Fibroblast of pulmonary artery (primary cell): ENCODE measurements at regions not wholly inside any gene's neighbourhood (a gene's known extent, or its start where the extent isn't known, plus 50 kb on each side); places are given as distances from the start of the nearest gene placed in this dataset.

Experiments used
- DNase-seq: peaks from one replicate; pipeline ENCODE4 v3.0.0-alpha.2; 2010; ENCODE audit warnings: low read depth
- H3K4me3 ChIP-seq: replicated peaks from 2 replicates; pipeline ENCODE4 v1.5.1; 2011; ENCODE audit warnings: low read depth, mild to moderate bottlenecking, control low read depth, low read length, moderate library complexity
- TF ChIP-seq, protein P1 (sequence below): IDR thresholded peaks from 2 replicates; pipeline ENCODE4 v1.5.1; 2011; ENCODE audit warnings: mild to moderate bottlenecking, control low read depth, low read length, inconsistent platforms; ENCODE audit errors: missing control alignments

DNA sequence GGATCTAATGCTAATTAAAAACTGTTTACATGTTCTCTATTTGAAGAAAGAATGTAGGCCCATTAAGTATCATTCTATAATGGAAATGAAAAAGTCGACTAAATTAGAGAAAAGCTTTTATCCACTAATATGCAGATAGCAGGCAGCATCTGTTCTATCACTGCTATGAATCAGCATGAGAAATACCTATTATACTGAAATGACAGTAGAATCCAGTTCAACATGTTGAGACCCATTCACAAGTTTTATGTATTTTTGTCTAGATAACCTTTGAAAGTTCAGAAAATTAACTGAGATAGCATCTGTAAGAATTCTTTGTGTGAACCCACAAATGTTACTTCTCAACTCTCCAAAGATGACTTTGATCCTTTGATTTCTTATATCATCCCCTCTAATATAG is 1254.4 kb upstream of the ADGRL3 start:
- TF ChIP-seq, protein P1, sequence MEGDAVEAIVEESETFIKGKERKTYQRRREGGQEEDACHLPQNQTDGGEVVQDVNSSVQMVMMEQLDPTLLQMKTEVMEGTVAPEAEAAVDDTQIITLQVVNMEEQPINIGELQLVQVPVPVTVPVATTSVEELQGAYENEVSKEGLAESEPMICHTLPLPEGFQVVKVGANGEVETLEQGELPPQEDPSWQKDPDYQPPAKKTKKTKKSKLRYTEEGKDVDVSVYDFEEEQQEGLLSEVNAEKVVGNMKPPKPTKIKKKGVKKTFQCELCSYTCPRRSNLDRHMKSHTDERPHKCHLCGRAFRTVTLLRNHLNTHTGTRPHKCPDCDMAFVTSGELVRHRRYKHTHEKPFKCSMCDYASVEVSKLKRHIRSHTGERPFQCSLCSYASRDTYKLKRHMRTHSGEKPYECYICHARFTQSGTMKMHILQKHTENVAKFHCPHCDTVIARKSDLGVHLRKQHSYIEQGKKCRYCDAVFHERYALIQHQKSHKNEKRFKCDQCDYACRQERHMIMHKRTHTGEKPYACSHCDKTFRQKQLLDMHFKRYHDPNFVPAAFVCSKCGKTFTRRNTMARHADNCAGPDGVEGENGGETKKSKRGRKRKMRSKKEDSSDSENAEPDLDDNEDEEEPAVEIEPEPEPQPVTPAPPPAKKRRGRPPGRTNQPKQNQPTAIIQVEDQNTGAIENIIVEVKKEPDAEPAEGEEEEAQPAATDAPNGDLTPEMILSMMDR = no peak
- DNase-seq = no peak
- H3K4me3 ChIP-seq = no peak overlapping the region

DNA sequence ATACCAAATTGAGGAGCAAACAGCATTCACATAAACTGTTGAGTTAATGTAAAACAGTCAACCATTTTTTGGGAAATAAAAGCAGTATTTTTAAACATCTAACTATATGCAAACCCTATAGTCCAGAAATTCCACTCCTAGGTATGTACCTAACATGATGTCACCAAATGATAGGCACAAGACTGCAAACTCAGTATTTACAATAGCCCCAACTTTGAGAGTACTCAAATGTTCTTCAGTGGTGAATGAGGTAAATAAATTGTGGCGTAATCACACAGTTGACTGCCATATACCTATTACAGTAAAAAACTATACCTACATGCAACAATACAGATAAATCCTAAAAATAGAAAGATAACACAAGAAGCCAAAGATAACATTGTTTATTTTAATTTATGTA is 1243.8 kb upstream of the ADGRL3 start:
- no peak overlapping the region for H3K4me3 ChIP-seq
- TF ChIP-seq, protein P1 = no peak
- DNase-seq = no peak

DNA sequence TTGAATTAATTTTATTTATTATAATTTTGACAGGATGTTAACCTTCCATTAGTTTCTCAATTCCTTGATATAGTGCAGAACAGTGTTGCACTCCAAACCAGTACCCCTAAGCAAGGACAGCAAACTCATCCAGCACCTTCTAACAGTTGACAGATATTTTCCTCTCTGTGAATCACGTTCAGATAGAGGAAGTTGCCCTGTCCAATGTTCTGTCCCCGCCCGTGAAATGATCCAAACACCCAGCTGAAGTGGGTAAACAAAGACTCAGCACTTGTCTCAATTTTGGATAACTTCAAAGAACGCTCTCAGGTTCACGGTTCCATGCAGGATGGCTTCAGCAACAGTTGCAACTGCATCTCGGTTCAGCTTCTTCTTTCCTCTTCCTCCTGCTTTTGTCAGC is 1240.0 kb upstream of the ADGRL3 start:
- DNase-seq = no peak
- TF ChIP-seq, protein P1 = no peak
- H3K4me3 ChIP-seq = no peak overlapping the region

DNA sequence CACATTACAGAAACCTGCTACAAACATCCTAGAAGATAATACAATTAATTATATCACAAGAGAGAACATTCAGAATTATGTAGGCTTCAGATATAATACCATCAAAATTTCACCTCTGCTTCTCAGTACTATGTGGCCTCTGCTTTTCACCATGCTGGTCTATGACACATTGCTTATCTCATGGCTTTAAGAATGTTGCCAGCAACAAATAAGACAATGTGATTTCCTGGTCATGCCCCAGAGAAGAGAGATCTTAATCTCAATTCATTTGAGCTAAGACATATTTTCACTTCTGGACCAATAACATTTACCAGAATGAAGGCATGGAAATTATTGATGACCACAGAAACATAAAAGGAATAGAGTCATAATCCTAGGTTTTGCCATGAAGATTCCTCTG is 1233.4 kb upstream of the ADGRL3 start:
- H3K4me3 ChIP-seq = no peak overlapping the region
- TF ChIP-seq, protein P1 = no peak
- no peak for DNase-seq

DNA sequence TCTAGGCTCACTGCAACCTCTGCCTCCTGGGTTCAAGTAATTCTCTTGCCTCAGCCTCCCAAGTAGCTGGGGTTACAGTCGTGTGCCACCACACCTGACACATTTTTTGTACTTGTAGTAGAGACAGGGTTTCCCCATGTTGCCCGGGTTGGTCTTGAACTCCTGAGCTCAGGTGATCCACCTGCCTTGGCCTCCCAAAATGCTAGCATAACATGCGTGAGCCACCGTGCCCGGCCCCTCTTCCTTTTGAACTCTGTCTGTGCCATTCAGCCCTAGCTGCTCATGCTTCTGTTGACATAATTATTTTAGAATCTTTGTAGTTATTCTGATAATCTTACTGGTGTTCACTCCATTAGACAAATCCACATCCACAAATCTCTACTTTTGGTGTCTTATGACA is 1231.3 kb upstream of the ADGRL3 start:
- TF ChIP-seq, protein P1 = no peak
- no peak overlapping the region for H3K4me3 ChIP-seq
- DNase-seq = no peak

DNA sequence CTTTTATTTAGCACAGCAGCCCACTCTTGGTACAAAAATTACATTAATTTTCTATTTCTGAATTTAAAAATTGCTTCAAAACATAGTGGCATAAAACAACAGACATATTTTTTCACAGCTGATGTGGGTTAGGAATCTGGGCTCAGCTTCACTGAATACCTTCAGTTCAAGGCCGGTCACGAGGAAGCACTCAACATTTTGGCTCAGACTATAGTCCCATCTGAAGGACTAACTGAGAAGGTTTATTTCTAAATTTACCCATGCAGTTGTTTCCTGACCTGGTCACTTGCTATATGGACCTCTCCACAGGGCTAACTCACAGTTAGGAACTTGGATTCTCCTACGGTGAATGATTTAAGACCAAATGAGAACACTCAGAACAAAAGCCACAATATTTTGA is 1230.2 kb upstream of the ADGRL3 start:
- DNase-seq = no peak
- TF ChIP-seq, protein P1 = no peak
- H3K4me3 ChIP-seq = no peak overlapping the region

DNA sequence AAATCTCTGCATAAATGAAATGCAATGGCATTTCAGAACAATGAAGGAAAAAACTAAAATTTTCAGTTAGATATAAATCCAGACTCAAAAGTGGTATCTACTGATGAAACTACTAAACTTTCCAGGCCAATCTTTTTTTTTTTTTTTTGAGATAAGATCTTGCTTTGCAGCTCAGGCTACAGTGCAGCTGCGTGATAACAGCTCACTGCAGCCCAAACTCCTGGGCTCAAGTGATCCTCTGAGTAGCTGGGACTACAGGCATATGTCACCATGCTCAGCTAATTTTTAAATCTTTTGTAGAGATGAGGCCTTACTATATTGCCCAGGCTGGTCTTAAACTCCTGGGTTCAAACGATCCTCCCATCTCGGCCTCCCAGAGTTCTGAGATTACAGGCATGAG is 1228.2 kb upstream of the ADGRL3 start:
- H3K4me3 ChIP-seq = no peak overlapping the region
- DNase-seq = no peak

More for the DNA sequence above, 1228.2 kb upstream of the ADGRL3 start:
- TF ChIP-seq, protein P1 = no peak
